GM23338 (cell line): ENCODE measurements at regions not wholly inside any gene's neighbourhood (a gene's known extent, or its start where the extent isn't known, plus 50 kb on each side); places are given as distances from the start of the nearest gene placed in this dataset.

ENCODE experiments used
- CREB1 ChIP-seq: fragments of 250-450 bp; sonication (Bioruptor Pico); IDR thresholded peaks from 2 replicates; pipeline ENCODE4 v1.5.0; 2020; ENCODE audit warnings: low read depth, mild to moderate bottlenecking, moderate library complexity
- EZH2 ChIP-seq: fragments of 200-600 bp; sonication (generic); IDR thresholded peaks from one replicate; pipeline ENCODE4 v1.8.0; 2017; ENCODE audit warnings: antibody characterized with exemption, mild to moderate bottlenecking, low read depth; ENCODE audit not compliant: unreplicated experiment
- JUNB ChIP-seq: IDR thresholded peaks from one replicate; pipeline ENCODE4 v1.6.1; 2016; ENCODE audit warnings: antibody characterized with exemption; ENCODE audit not compliant: unreplicated experiment
- POLR2AphosphoS5 ChIP-seq: IDR thresholded peaks from 2 replicates; pipeline ENCODE4 v1.6.1; 2016; ENCODE audit warnings: antibody characterized with exemption, low read depth
- REST ChIP-seq: IDR thresholded peaks from one replicate; pipeline ENCODE4 v1.6.1; 2018; ENCODE audit warnings: antibody characterized with exemption; ENCODE audit not compliant: unreplicated experiment
- STAT1 ChIP-seq: IDR thresholded peaks from one replicate; pipeline ENCODE4 v1.6.1; 2016; ENCODE audit warnings: antibody characterized with exemption; ENCODE audit not compliant: unreplicated experiment
- TF ChIP-seq, protein P1 (sequence below), 2 experiments: fragments of 200-600 bp in 1 of 2; sonication (generic) in 1 of 2; conservative IDR thresholded peaks; 2 replicates each; pipeline versions ENCODE4 v1.5.1 to v1.6.1; 2016 to 2017; ENCODE audit warnings: antibody characterized with exemption in 2 of 2, low read depth in 2 of 2, mild to moderate bottlenecking in 2 of 2, moderate library complexity in 1 of 2

DNA sequence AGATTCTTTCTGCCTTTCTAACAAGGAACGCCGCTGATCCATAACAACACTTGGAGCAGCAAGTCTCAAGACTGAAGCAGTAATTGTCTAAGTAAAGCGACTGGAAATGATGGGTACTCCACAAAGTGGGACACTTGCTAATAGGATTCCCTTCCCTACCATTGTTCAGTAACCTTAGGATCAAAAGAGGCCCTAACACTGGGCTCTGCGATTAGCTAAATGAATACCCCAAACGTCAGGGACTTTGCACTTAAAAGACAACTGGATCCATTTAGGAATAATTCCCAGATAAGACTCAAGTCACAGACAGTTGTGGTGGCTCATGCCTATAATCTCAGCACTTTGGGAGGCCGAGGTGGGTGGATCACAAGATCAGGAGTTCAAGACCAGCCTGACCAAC lies 221.9 kb upstream of the FGGY start:
- TF ChIP-seq, protein P1, sequence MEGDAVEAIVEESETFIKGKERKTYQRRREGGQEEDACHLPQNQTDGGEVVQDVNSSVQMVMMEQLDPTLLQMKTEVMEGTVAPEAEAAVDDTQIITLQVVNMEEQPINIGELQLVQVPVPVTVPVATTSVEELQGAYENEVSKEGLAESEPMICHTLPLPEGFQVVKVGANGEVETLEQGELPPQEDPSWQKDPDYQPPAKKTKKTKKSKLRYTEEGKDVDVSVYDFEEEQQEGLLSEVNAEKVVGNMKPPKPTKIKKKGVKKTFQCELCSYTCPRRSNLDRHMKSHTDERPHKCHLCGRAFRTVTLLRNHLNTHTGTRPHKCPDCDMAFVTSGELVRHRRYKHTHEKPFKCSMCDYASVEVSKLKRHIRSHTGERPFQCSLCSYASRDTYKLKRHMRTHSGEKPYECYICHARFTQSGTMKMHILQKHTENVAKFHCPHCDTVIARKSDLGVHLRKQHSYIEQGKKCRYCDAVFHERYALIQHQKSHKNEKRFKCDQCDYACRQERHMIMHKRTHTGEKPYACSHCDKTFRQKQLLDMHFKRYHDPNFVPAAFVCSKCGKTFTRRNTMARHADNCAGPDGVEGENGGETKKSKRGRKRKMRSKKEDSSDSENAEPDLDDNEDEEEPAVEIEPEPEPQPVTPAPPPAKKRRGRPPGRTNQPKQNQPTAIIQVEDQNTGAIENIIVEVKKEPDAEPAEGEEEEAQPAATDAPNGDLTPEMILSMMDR (conservative IDR thresholded peaks at IDR 0.05; ENCODE audit: low read depth in 2 of 2), result no peak
- no peak for TF ChIP-seq STAT1
- TF ChIP-seq EZH2, result no peak
- TF ChIP-seq POLR2AphosphoS5, result no peak
- no peak for TF ChIP-seq REST
- TF ChIP-seq JUNB, result no peak
- TF ChIP-seq CREB1 (CRISPR knock-in tag), result no peak
